GM21390 (cell line): ENCODE measurements at regions not wholly inside any gene's neighbourhood (a gene's known extent, or its start where the extent isn't known, plus 50 kb on each side); places are given as distances from the start of the nearest gene placed in this dataset.
"Not testable (repeated sequence)": the region's sequence is repeated elsewhere in the genome, so short reads cannot be mapped to it uniquely, and the experiment has no call there.

Experiments used
- ATAC-seq: cut with Tn5 transposase; IDR thresholded peaks from one replicate; pipeline ENCODE4 v1.9.1; 2021; ENCODE audit not compliant: unreplicated experiment

- peak; percentile 74 for ATAC-seq
These were observed 186.8 kb downstream of the TMA16 start for GRCh38 chr4:163681208-163681821.

- no peak for ATAC-seq
These were observed 194.4 kb downstream of the TMA16 start for GRCh38 chr4:163688856-163689255.

- ATAC-seq: no peak
These were observed 198.7 kb downstream of the TMA16 start for GRCh38 chr4:163693211-163693610.

GRCh38 chr4:163693776-163694175, 199.3 kb downstream of the TMA16 start:
- ATAC-seq: no peak

- ATAC-seq: no peak
These were observed 199.9 kb downstream of the TMA16 start for GRCh38 chr4:163694385-163694784.

- ATAC-seq: no peak
These were observed 202.6 kb downstream of the TMA16 start for GRCh38 chr4:163697121-163697520.

- not testable (repeated sequence) for ATAC-seq
These were observed 205.9 kb downstream of the TMA16 start for GRCh38 chr4:163700383-163700782.

GRCh38 chr4:163701916-163702315, 207.4 kb downstream of the TMA16 start:
- ATAC-seq: peak; percentile 95

GRCh38 chr4:163702736-163703135, 208.2 kb downstream of the TMA16 start:
- ATAC-seq: no peak

GRCh38 chr4:163703251-163703650, 208.8 kb downstream of the TMA16 start:
- no peak for ATAC-seq

- ATAC-seq: no peak
These were observed 213.4 kb downstream of the TMA16 start for GRCh38 chr4:163707873-163708272.

- no peak for ATAC-seq
These were observed 215.1 kb downstream of the TMA16 start for GRCh38 chr4:163709601-163710000.

- no peak for ATAC-seq
These were observed 215.7 kb downstream of the TMA16 start for GRCh38 chr4:163710158-163710557.

GRCh38 chr4:163724495-163724894, 230.0 kb downstream of the TMA16 start:
- not testable (repeated sequence) for ATAC-seq

- no peak for ATAC-seq
These were observed 232.2 kb downstream of the TMA16 start for GRCh38 chr4:163726641-163727040.

GRCh38 chr4:163731071-163731470, 236.6 kb downstream of the TMA16 start:
- no peak for ATAC-seq

GRCh38 chr4:163732473-163732872, 238.0 kb downstream of the TMA16 start:
- no peak for ATAC-seq

GRCh38 chr4:163736876-163737275, 242.4 kb downstream of the TMA16 start:
- no peak for ATAC-seq

GRCh38 chr4:163737846-163738245, 243.4 kb downstream of the TMA16 start:
- not testable (repeated sequence) for ATAC-seq

GRCh38 chr4:163738521-163738920, 244.0 kb downstream of the TMA16 start:
- no peak for ATAC-seq

- ATAC-seq: peak; percentile 95
These were observed 250.4 kb downstream of the TMA16 start for GRCh38 chr4:163744861-163745260.

- no peak for ATAC-seq
These were observed 252.8 kb downstream of the TMA16 start for GRCh38 chr4:163747293-163747692.

- no peak for ATAC-seq
These were observed 253.4 kb downstream of the TMA16 start for GRCh38 chr4:163747886-163748285.
